IMR-90 (cell line): ENCODE measurements at regions not wholly inside any gene's neighbourhood (a gene's known extent, or its start where the extent isn't known, plus 50 kb on each side); places are given as distances from the start of the nearest gene placed in this dataset.

Experiments
- ATAC-seq: fragments of 200-7000 bp; cut with Tn5 transposase; 2 replicates; pipeline ENCODE4 v1.9.1; 2020; ENCODE audit warnings: low read depth, mild to moderate bottlenecking, moderate library complexity
- BruUV-seq: library from RNA; stranded (reverse); fragments of 400-500 nt; replicated peaks from 2 replicates; lab custom pipeline; 2021; lab: Mats Ljungman, UMichigan
- CTCF ChIA-PET: fragments of 300-600 bp; formaldehyde crosslinking; extraction: SDS; loops from one replicate; lab custom pipeline; 2021; ENCODE audit warnings: antibody characterized with exemption; lab: Yijun Ruan, JAX
- POLR2A ChIA-PET: fragments of 300-600 bp; sonication (Branson Sonifier 250); formaldehyde crosslinking; loops from one replicate; lab custom pipeline; 2022; ENCODE audit warnings: antibody characterized with exemption; ENCODE audit not compliant: unreplicated experiment; lab: Charles Lee
- DNase-seq: peaks from one replicate; pipeline ENCODE4 v3.0.0; 2013
- H2AFZ ChIP-seq: replicated peaks from 2 replicates; pipeline ENCODE3; 2013; ENCODE audit warnings: low read length, mild to moderate bottlenecking; ENCODE audit not compliant: poor library complexity
- H2AK5ac ChIP-seq: 2 replicates; pipeline ENCODE4 v1.6.1; 2013; ENCODE audit warnings: low read depth, low read length, inconsistent platforms
- H2AK9ac ChIP-seq: replicated peaks from 2 replicates; pipeline ENCODE3; 2013; ENCODE audit warnings: mild to moderate bottlenecking, low read depth, low read length, moderate library complexity; ENCODE audit not compliant: poor library complexity
- H2BK120ac ChIP-seq: 2 replicates; pipeline ENCODE4 v1.6.1; 2013; ENCODE audit warnings: low read depth, low read length, inconsistent platforms
- H2BK15ac ChIP-seq: 3 replicates; pipeline ENCODE4 v1.6.1; 2013; ENCODE audit warnings: low read depth, low read length, inconsistent platforms
- H2BK20ac ChIP-seq: 2 replicates; pipeline ENCODE4 v1.6.1; 2013; ENCODE audit warnings: low read depth, mild to moderate bottlenecking, inconsistent platforms, low read length, moderate library complexity
- H2BK5ac ChIP-seq: 2 replicates; pipeline ENCODE4 v1.6.1; 2013; ENCODE audit warnings: mild to moderate bottlenecking, low read depth, low read length, inconsistent platforms; ENCODE audit not compliant: poor library complexity, severe bottlenecking
- H3K14ac ChIP-seq: replicated peaks from 2 replicates; pipeline ENCODE4 v1.6.1; 2013; ENCODE audit warnings: low read depth, low read length, inconsistent platforms
- H3K18ac ChIP-seq: 2 replicates; pipeline ENCODE4 v1.6.1; 2013; ENCODE audit warnings: low read depth, low read length, control low read depth
- H3K23ac ChIP-seq: 2 replicates; pipeline ENCODE4 v1.6.1; 2013; ENCODE audit warnings: low read depth, low read length, inconsistent platforms
- H3K27ac ChIP-seq: 2 replicates; pipeline ENCODE4 v1.5.1; 2013; ENCODE audit warnings: mild to moderate bottlenecking, control low read depth, low read length; ENCODE audit not compliant: insufficient read depth
- H3K27me3 ChIP-seq: 2 replicates; pipeline ENCODE4 v1.6.1; 2013; ENCODE audit warnings: low read length; ENCODE audit not compliant: control insufficient read depth, insufficient read depth
- H3K36me3 ChIP-seq: 2 replicates; pipeline ENCODE4 v1.6.1; 2013; ENCODE audit warnings: low read length, mixed read lengths; ENCODE audit not compliant: control insufficient read depth, insufficient read depth
- H3K4ac ChIP-seq: 2 replicates; pipeline ENCODE4 v1.6.1; 2013; ENCODE audit warnings: low read depth, low read length, inconsistent platforms
- H3K4me1 ChIP-seq: 2 replicates; pipeline ENCODE4 v1.6.1; 2013; ENCODE audit warnings: low read length, mixed read lengths; ENCODE audit not compliant: control insufficient read depth, insufficient read depth
- H3K4me2 ChIP-seq: 2 replicates; pipeline ENCODE4 v1.6.1; 2013; ENCODE audit warnings: low read depth, mild to moderate bottlenecking, control low read depth, low read length, moderate library complexity
- H3K4me3 ChIP-seq: 2 replicates; pipeline ENCODE4 v1.5.1; 2013; ENCODE audit warnings: low read depth, mild to moderate bottlenecking, control low read depth, low read length, moderate library complexity; ENCODE audit not compliant: insufficient read depth
- H3K56ac ChIP-seq: 2 replicates; pipeline ENCODE4 v1.6.1; 2013; ENCODE audit warnings: low read length, inconsistent platforms; ENCODE audit not compliant: insufficient read depth; ENCODE audit errors: extremely low read depth
- H3K79me1 ChIP-seq, 2 experiments: 2 replicates each; pipeline ENCODE4 v1.6.1; 2013; ENCODE audit warnings: low read length in 2 of 2, inconsistent platforms in 1 of 2, low read depth in 1 of 2
- H3K9ac ChIP-seq: 2 replicates; pipeline ENCODE4 v1.6.1; 2013; ENCODE audit warnings: low read depth, low read length, control low read depth
- H3K9me1 ChIP-seq: 2 replicates; pipeline ENCODE4 v1.6.1; 2013; ENCODE audit warnings: low read length, inconsistent platforms; ENCODE audit not compliant: insufficient read depth
- H3K9me3 ChIP-seq: 2 replicates; pipeline ENCODE4 v1.6.1; 2013; ENCODE audit warnings: low read length; ENCODE audit not compliant: control insufficient read depth, insufficient read depth
- H4K20me1 ChIP-seq: 2 replicates; pipeline ENCODE4 v1.6.1; 2013; ENCODE audit warnings: low read length, inconsistent platforms; ENCODE audit not compliant: insufficient read depth
- H4K5ac ChIP-seq: 2 replicates; pipeline ENCODE4 v1.6.1; 2013; ENCODE audit warnings: mild to moderate bottlenecking, low read depth, low read length, control low read depth
- H4K8ac ChIP-seq, 2 experiments: 2 replicates each; pipeline ENCODE4 v1.6.1; 2013; ENCODE audit warnings: low read depth in 2 of 2, low read length in 2 of 2, control low read depth in 1 of 2, inconsistent platforms in 1 of 2
- H4K91ac ChIP-seq: 2 replicates; pipeline ENCODE4 v1.6.1; 2013; ENCODE audit warnings: low read depth, low read length, inconsistent platforms; ENCODE audit not compliant: insufficient read depth
- BHLHE40 ChIP-seq: fragments of 150-350 bp; IDR thresholded peaks from 2 replicates; pipeline ENCODE4 v1.6.1; 2016; ENCODE audit warnings: mild to moderate bottlenecking, low read depth, low read length
- CEBPB ChIP-seq: IDR thresholded peaks from 2 replicates; pipeline ENCODE4 v1.6.1; 2012; ENCODE audit warnings: low read depth, low read length, improper control_type of control experiment
- CHD1 ChIP-seq: IDR thresholded peaks from 2 replicates; pipeline ENCODE4 v1.6.1; 2012; ENCODE audit warnings: low read depth, low read length, improper control_type of control experiment
- FOS ChIP-seq: fragments of 150-350 bp; IDR thresholded peaks from 2 replicates; pipeline ENCODE4 v1.6.1; 2016; ENCODE audit warnings: low read depth, low read length
- MAFK ChIP-seq: IDR thresholded peaks from 2 replicates; pipeline ENCODE4 v1.6.1; 2012; ENCODE audit warnings: low read depth, low read length, improper control_type of control experiment
- MAZ ChIP-seq: IDR thresholded peaks from 2 replicates; pipeline ENCODE4 v1.6.1; 2012; ENCODE audit warnings: low read depth, mild to moderate bottlenecking, low read length, improper control_type of control experiment, moderate library complexity, borderline replicate concordance
- MXI1 ChIP-seq: IDR thresholded peaks from 2 replicates; pipeline ENCODE4 v1.6.1; 2012; ENCODE audit warnings: low read depth, mild to moderate bottlenecking, low read length, moderate library complexity, borderline replicate concordance
- NFE2L2 ChIP-seq: fragments of 150-350 bp; IDR thresholded peaks from 2 replicates; pipeline ENCODE4 v1.6.1; 2016; ENCODE audit warnings: low read depth, mild to moderate bottlenecking, low read length
- POLR2A ChIP-seq: IDR thresholded peaks from 2 replicates; pipeline ENCODE4 v1.6.1; 2012; ENCODE audit warnings: mild to moderate bottlenecking, low read depth, low read length
- RAD21 ChIP-seq: IDR thresholded peaks from 2 replicates; pipeline ENCODE4 v1.6.1; 2012; ENCODE audit warnings: low read length, improper control_type of control experiment
- RCOR1 ChIP-seq: IDR thresholded peaks from 2 replicates; pipeline ENCODE4 v1.6.1; 2012; ENCODE audit warnings: mild to moderate bottlenecking, low read length, improper control_type of control experiment; ENCODE audit not compliant: insufficient replicate concordance
- RFX5 ChIP-seq: IDR thresholded peaks from 2 replicates; pipeline ENCODE4 v1.8.0; 2012; ENCODE audit warnings: low read depth, mild to moderate bottlenecking, low read length, moderate library complexity
- SMC3 ChIP-seq: fragments of 150-350 bp; IDR thresholded peaks from 2 replicates; pipeline ENCODE4 v1.6.1; 2016; ENCODE audit warnings: low read depth, mild to moderate bottlenecking, antibody characterized with exemption, low read length, moderate library complexity
- WGBS, 2 experiments: methylation state at CpG; one replicate each; pipeline versions ENCODE4 v1.1.5 to v1.1.7; 2013; ENCODE audit warnings: missing lambda C conversion rate in 2 of 2; ENCODE audit not compliant: insufficient read length in 1 of 2; ENCODE audit errors: extremely low coverage in 2 of 2; 5-methylcytosine and 5-hydroxymethylcytosine counted together
- dilution Hi-C: fragments of 300-500 bp; cut with HindIII; formaldehyde crosslinking; loops from one replicate; pipeline ENCODE4 v1.14.3; 2018; ENCODE audit warnings: low sequenced_read_pairs; ENCODE audit not compliant: unreplicated experiment
- in situ Hi-C: fragments of 300-500 bp; cut with MboI; formaldehyde crosslinking; loops from 3 replicates; pipeline ENCODE4 v1.14.3; 2019; ENCODE audit warnings: low sequenced_read_pairs, inconsistent platforms, mixed read lengths
- intact Hi-C: fragments of 100-400 bp; cut with micrococcal nuclease; formaldehyde crosslinking; loops from 2 replicates; pipeline ENCODE4 v1.10.0; 2022
- TF ChIP-seq, protein P1 (sequence below): conservative IDR thresholded peaks from 2 replicates; pipeline ENCODE4 v1.5.1; 2012; ENCODE audit warnings: mild to moderate bottlenecking, low read depth, low read length, improper control_type of control experiment
- TF ChIP-seq, protein P2 (sequence below): fragments of 150-350 bp; IDR thresholded peaks from 2 replicates; pipeline ENCODE4 v1.6.1; 2016; ENCODE audit warnings: low read depth, mild to moderate bottlenecking, low read length, moderate library complexity, borderline replicate concordance
- TF ChIP-seq, protein P3 (sequence below): fragments of 150-350 bp; IDR thresholded peaks from 2 replicates; pipeline ENCODE4 v1.6.1; 2017; ENCODE audit warnings: mild to moderate bottlenecking, antibody characterized with exemption, low read length, low read depth

DNA sequence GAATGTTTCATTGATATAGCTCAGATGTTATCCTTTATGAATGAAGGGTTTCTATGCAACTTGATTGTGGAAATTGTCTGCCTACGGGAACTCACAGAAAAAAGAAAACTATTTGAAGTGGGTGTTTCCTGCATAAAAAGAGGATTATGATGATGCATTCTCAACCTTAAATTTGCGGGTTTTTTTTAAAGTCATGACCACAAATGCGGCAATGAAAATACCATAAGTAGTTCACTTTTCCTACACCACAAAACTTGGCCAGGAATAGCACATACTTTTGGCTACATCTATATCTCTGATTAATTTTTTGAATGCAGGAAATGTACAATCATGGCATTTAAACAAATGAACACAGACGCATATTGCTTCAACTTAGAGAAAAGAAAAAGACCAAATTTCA is 754.7 kb downstream of the DTWD2 start:
- H3K4ac ChIP-seq: no peak overlapping the region
- H3K56ac ChIP-seq: no peak overlapping the region
- POLR2A ChIA-PET: no interaction called here
- 0 out of 2 replicates have a peak, but pooled peaks cover 2% of the 10 kb centered on the region for H3K9me3 ChIP-seq
- no peak overlapping the region for H2BK20ac ChIP-seq
- no peak overlapping the region for H3K9ac ChIP-seq
- no peak overlapping the region for H2AK9ac ChIP-seq
- H3K4me2 ChIP-seq: no peak overlapping the region
- 40% methylated on average over 1 of the region's 4 CpGs; no CpG with 5 or more reads in 1 of the 2 experiments for WGBS, 2 experiments
- no peak overlapping the region for H3K23ac ChIP-seq
- intact Hi-C loops (no loop called here), dilution Hi-C loops (no loop called here), in situ Hi-C loops (no loop called here)
- H3K79me1 ChIP-seq: no peaks in the 10 kb centered on the region
- H4K8ac ChIP-seq: no peak overlapping the region
- no peak for DNase-seq
- H2BK15ac ChIP-seq: no peak overlapping the region
- H4K20me1 ChIP-seq: no peaks in the 10 kb centered on the region
- no peak overlapping the region for H3K27ac ChIP-seq
- no peak overlapping the region for H3K4me3 ChIP-seq
- H3K9me1 ChIP-seq: no peaks in the 10 kb centered on the region
- H2AK5ac ChIP-seq: no peak overlapping the region
- no peak overlapping the region for H3K14ac ChIP-seq
- BruUV-seq: no TSS peak
- no peaks in the 10 kb centered on the region for H3K36me3 ChIP-seq
- no peak overlapping the region for H2BK120ac ChIP-seq
- CTCF ChIA-PET: no interaction called here
- H3K27me3 ChIP-seq: no peaks in the 10 kb centered on the region
- ATAC-seq: no peak
- H4K5ac ChIP-seq: no peak overlapping the region
- H3K18ac ChIP-seq: no peak overlapping the region
- no peak overlapping the region for H2AFZ ChIP-seq
- TF ChIP-seq POLR2A: no peak
- no peak for TF ChIP-seq FOS
- no peak for TF ChIP-seq MAFK
- TF ChIP-seq RCOR1: no peak
- TF ChIP-seq, protein P1, sequence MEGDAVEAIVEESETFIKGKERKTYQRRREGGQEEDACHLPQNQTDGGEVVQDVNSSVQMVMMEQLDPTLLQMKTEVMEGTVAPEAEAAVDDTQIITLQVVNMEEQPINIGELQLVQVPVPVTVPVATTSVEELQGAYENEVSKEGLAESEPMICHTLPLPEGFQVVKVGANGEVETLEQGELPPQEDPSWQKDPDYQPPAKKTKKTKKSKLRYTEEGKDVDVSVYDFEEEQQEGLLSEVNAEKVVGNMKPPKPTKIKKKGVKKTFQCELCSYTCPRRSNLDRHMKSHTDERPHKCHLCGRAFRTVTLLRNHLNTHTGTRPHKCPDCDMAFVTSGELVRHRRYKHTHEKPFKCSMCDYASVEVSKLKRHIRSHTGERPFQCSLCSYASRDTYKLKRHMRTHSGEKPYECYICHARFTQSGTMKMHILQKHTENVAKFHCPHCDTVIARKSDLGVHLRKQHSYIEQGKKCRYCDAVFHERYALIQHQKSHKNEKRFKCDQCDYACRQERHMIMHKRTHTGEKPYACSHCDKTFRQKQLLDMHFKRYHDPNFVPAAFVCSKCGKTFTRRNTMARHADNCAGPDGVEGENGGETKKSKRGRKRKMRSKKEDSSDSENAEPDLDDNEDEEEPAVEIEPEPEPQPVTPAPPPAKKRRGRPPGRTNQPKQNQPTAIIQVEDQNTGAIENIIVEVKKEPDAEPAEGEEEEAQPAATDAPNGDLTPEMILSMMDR: no peak
- TF ChIP-seq, protein P2, sequence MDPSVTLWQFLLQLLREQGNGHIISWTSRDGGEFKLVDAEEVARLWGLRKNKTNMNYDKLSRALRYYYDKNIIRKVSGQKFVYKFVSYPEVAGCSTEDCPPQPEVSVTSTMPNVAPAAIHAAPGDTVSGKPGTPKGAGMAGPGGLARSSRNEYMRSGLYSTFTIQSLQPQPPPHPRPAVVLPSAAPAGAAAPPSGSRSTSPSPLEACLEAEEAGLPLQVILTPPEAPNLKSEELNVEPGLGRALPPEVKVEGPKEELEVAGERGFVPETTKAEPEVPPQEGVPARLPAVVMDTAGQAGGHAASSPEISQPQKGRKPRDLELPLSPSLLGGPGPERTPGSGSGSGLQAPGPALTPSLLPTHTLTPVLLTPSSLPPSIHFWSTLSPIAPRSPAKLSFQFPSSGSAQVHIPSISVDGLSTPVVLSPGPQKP: no peak
- TF ChIP-seq MXI1: no peak
- TF ChIP-seq RFX5: no peak
- TF ChIP-seq MAZ: no peak
- TF ChIP-seq CEBPB: no peak
- no peak for TF ChIP-seq SMC3
- no peak for TF ChIP-seq BHLHE40
- no peak for TF ChIP-seq NFE2L2
- TF ChIP-seq CHD1: no peak
- TF ChIP-seq, protein P3, sequence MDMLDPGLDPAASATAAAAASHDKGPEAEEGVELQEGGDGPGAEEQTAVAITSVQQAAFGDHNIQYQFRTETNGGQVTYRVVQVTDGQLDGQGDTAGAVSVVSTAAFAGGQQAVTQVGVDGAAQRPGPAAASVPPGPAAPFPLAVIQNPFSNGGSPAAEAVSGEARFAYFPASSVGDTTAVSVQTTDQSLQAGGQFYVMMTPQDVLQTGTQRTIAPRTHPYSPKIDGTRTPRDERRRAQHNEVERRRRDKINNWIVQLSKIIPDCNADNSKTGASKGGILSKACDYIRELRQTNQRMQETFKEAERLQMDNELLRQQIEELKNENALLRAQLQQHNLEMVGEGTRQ: no peak
- no peak for TF ChIP-seq RAD21
- no peak overlapping the region for H2BK5ac ChIP-seq
- H4K91ac ChIP-seq: no peak overlapping the region
- no peaks in the 10 kb centered on the region for H3K4me1 ChIP-seq
